Ectodermal cell (in vitro differentiated cells): ENCODE measurements at regions not wholly inside any gene's neighbourhood (a gene's known extent, or its start where the extent isn't known, plus 50 kb on each side); places are given as distances from the start of the nearest gene placed in this dataset.

Source experiments
- H3K27ac ChIP-seq: 2 replicates; pipeline ENCODE4 v1.7.0; 2013; ENCODE audit warnings: mild to moderate bottlenecking, low read depth, low read length; ENCODE audit not compliant: insufficient read depth, poor library complexity, severe bottlenecking
- H3K27me3 ChIP-seq: 2 replicates; pipeline ENCODE4 v1.7.0; 2013; ENCODE audit warnings: mild to moderate bottlenecking, low read length; ENCODE audit not compliant: insufficient read depth, control insufficient read depth, poor library complexity, severe bottlenecking
- H3K36me3 ChIP-seq: one replicate; pipeline ENCODE4 v1.7.0; 2013; ENCODE audit warnings: low read length; ENCODE audit not compliant: control insufficient read depth, insufficient read depth
- H3K4me1 ChIP-seq: one replicate; pipeline ENCODE4 v1.7.0; 2013; ENCODE audit warnings: low read length; ENCODE audit not compliant: control insufficient read depth, insufficient read depth
- H3K4me3 ChIP-seq: 2 replicates; pipeline ENCODE4 v1.7.0; 2013; ENCODE audit warnings: low read depth, low read length, control low read depth; ENCODE audit not compliant: insufficient read depth
- H3K9me3 ChIP-seq: 2 replicates; pipeline ENCODE4 v1.7.0; 2013; ENCODE audit warnings: mild to moderate bottlenecking, low read length, moderate library complexity; ENCODE audit not compliant: control insufficient read depth
- WGBS, 2 experiments: methylation state at CpG; one replicate each; pipeline ENCODE4 v1.1.7; 2013; ENCODE audit warnings: missing lambda C conversion rate in 2 of 2; 5-methylcytosine and 5-hydroxymethylcytosine counted together

DNA sequence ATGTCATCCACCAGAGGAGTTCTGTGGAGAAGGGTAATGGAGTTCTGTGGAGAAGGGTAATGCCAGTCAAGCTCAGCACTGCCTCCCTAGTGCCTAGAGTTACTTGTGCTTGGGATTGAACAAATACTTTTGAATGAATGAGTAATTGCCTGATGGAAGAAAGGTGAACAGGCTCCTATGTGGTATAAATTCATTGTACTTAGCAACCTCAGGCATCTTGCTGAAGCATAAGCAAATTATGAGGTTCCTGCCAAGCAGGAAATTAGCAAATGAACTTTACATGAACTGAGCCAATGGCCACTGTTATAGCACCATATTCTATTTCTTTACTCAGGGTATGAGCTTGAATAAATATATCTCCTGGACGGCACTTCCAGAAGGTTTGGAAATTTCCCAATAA, 1047.2 kb downstream of the SLC6A15 start:
- Histone ChIP-seq H3K4me3 (no peak overlapping the region), H3K27me3 (no peaks in the 10 kb centered on the region), H3K9me3 (peaks cover 2% of the 10 kb centered on the region), H3K27ac (no peak overlapping the region), H3K4me1 (no peaks in the 10 kb centered on the region), H3K36me3 (no peaks in the 10 kb centered on the region)
- 81 to 83% methylated on average over 1 of the region's 1 CpG for WGBS, 2 experiments

DNA sequence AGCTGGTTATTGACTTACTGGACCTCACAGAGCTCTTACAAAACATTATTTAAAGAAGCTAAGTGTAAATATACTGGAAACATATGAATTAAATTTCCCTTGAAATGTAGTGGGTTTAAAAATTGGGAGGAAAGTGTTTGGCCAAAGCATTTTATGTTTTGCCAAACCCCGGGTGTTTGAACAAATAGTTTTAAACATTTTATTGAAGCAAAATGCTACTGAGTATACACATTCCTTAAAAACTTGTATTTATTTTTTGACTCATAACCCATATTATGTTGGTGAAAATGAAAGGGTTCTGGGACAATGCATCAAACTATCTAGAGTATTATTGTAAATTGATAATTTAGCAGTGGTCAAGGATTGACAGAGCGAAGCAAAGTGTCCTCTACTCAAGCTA, 1048.5 kb downstream of the SLC6A15 start:
- H3K27me3 ChIP-seq, result no peaks in the 10 kb centered on the region
- no peak overlapping the region for H3K4me3 ChIP-seq
- H3K9me3 ChIP-seq, result no peaks in the 10 kb centered on the region
- H3K36me3 ChIP-seq, result no peaks in the 10 kb centered on the region
- H3K27ac ChIP-seq, result no peak overlapping the region
- H3K4me1 ChIP-seq, result no peaks in the 10 kb centered on the region
- WGBS, 2 experiments, result 80% methylated on average over 1 of the region's 2 CpGs; no CpG with 5 or more reads in 1 of the 2 experiments

DNA sequence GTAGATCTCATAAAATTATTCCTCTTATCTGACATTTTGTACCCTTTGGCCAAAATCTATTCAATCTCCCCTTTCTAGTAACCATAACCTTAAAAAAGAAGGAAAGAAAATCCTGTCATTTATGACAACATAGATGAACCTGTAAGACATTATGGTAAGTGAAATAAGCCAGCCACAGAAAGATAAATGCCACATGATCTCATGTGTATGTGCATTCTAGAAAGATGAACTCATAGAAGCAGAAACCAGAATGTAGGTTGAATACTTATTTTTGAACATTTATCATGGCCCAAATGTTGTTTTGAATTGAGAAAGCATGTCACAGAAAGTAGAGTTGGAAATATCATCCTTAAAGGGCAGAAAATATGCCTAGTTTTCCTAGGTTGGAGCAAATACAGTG, 1053.6 kb downstream of the SLC6A15 start:
- H3K9me3 ChIP-seq, result no peaks in the 10 kb centered on the region
- no peak overlapping the region for H3K4me3 ChIP-seq
- H3K36me3 ChIP-seq, result no peaks in the 10 kb centered on the region
- no peak overlapping the region for H3K27ac ChIP-seq
- H3K27me3 ChIP-seq, result no peaks in the 10 kb centered on the region
- H3K4me1 ChIP-seq, result no peaks in the 10 kb centered on the region

DNA sequence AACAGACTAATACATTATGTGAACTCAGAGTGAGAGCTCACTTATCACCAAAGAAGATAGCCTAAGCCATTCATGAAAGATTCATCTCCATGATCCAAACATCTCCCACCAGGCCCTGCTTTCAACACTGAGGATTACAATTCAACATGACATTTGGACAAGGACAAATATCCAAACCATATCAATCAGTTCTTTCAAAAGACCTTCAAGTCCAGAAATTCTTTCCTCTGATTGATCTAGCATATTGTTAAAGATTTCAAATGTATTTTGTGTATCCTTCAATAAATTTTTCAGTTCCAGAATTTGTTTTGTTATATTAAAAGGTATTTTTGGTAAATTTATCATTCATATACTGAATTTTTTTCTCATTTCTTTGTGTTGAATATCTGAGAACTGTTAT, 1055.8 kb downstream of the SLC6A15 start:
- Histone ChIP-seq H3K9me3 (no peaks in the 10 kb centered on the region), H3K27ac (no peak overlapping the region), H3K4me3 (no peak overlapping the region), H3K4me1 (no peaks in the 10 kb centered on the region), H3K27me3 (no peaks in the 10 kb centered on the region), H3K36me3 (no peaks in the 10 kb centered on the region)

DNA sequence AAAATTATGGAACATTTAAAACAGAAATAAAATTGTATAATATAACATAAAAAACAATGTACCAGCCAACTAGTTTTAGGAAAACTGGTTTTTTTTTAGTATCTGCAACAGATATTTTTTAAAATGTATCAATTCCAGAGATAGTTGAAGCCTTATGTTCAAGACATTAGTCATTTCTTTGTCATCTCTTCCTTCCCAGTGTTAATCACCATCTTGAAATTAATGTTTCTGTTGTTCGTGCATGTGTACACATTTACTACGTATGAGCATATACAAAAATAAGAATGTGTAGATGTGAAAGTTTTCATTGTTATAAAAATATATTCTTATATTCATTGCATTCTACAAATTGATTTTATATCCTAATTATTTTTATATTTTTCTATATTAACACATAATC, 1062.1 kb downstream of the SLC6A15 start:
- Histone ChIP-seq H3K4me3 (no peak overlapping the region), H3K4me1 (no peaks in the 10 kb centered on the region), H3K27ac (no peak overlapping the region), H3K9me3 (no peaks in the 10 kb centered on the region), H3K36me3 (no peaks in the 10 kb centered on the region), H3K27me3 (no peaks in the 10 kb centered on the region)
- no CpG with 5 or more reads among the region's 2 CpGs for WGBS, 2 experiments

DNA sequence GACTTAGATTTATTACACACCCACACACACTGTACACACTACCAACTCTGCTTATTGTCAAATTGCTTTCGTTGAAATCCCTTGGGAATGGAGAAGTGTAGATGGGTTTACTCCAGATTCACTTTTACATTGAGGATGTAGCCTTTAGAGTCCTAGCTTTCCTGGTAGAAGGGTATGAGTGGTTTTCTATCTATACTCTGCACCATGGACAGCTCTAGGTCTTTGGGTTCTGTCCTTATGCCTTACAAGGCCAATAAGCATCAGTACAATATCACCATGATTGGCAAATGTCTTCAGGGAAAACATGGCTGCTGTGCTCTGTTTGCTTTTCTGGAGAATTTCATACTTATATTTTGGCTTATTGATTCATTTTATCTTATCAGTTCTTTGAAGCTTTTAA, 1063.9 kb downstream of the SLC6A15 start:
- H3K4me3 ChIP-seq, result no peak overlapping the region
- H3K9me3 ChIP-seq, result no peaks in the 10 kb centered on the region
- 86% methylated on average over 1 of the region's 1 CpG; no CpG with 5 or more reads in 1 of the 2 experiments for WGBS, 2 experiments
- no peaks in the 10 kb centered on the region for H3K4me1 ChIP-seq
- H3K27me3 ChIP-seq, result no peaks in the 10 kb centered on the region
- no peaks in the 10 kb centered on the region for H3K36me3 ChIP-seq
- H3K27ac ChIP-seq, result no peak overlapping the region

DNA sequence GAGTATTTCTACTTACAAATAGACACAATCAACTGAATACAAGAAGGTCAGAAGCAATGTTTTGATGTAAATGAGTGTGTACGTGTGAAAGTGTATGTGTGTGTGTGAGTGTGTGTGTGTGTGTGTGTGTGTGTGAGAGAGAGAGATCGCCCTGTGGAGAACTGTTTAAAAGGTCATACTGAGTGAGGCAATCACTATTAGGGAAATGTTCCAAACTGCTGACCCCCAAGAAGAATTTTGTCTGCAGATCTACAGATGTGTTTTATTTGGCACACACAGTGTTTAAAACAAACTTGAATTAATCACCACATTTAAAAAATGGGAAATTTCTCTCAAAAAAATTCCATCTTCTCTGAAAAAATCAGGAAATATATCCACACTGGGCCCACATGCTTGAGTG, 1069.1 kb downstream of the SLC6A15 start:
- no peaks in the 10 kb centered on the region for H3K9me3 ChIP-seq
- H3K27me3 ChIP-seq, result no peaks in the 10 kb centered on the region
- no peak overlapping the region for H3K4me3 ChIP-seq
- no peaks in the 10 kb centered on the region for H3K36me3 ChIP-seq
- no peaks in the 10 kb centered on the region for H3K4me1 ChIP-seq
- no peak overlapping the region for H3K27ac ChIP-seq
- 83 to 87% methylated on average over 2 of the region's 2 CpGs for WGBS, 2 experiments

DNA sequence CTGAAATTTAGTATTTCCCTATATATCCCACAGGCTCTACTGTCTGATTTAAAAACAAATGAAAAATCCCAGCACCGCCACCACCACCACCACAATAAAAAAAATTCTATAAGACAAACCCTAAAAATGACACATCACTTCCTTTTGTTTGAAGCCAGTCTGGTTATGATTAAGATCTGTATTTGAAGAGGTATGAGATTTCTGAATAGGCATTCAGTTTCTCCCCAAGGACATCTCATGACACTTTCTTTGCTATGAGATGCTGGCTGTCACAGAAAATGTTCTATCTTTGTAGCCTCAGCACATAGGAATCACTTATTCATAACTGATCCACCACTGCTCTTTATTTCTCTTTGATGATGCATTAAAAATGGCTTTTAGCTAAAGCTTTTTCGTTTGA, 1071.0 kb downstream of the SLC6A15 start:
- Histone ChIP-seq H3K27ac (no peak overlapping the region), H3K9me3 (no peaks in the 10 kb centered on the region), H3K27me3 (no peaks in the 10 kb centered on the region), H3K36me3 (no peaks in the 10 kb centered on the region), H3K4me3 (no peak overlapping the region), H3K4me1 (no peaks in the 10 kb centered on the region)
- 83 to 93% methylated on average over 2 of the region's 2 CpGs for WGBS, 2 experiments

DNA sequence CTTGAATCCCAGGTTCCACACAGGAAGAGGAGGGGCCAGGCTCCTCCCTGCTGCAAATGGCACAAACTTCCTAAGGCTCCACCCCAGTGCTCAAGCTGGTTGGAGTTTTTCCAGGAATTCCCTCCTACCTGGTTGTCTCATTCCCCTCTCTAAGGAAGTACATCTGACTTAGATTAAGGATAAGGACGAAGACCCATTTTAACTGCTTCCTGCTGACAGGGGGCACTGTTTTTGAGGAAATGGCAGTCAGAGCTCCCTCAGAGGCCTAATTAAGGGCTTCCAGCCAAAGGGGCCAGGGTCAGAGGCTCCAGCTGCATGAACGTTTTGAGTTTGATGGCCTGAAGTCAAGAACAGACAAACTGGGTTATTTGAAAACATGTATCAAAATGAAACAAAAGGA, 1084.7 kb downstream of the SLC6A15 start:
- 47 to 59% methylated on average over 2 of the region's 2 CpGs for WGBS, 2 experiments
- Histone ChIP-seq H3K9me3 (no peaks in the 10 kb centered on the region), H3K36me3 (no peaks in the 10 kb centered on the region), H3K4me1 (no peaks in the 10 kb centered on the region), H3K27me3 (no peaks in the 10 kb centered on the region), H3K27ac (no peak overlapping the region), H3K4me3 (no peak overlapping the region)

DNA sequence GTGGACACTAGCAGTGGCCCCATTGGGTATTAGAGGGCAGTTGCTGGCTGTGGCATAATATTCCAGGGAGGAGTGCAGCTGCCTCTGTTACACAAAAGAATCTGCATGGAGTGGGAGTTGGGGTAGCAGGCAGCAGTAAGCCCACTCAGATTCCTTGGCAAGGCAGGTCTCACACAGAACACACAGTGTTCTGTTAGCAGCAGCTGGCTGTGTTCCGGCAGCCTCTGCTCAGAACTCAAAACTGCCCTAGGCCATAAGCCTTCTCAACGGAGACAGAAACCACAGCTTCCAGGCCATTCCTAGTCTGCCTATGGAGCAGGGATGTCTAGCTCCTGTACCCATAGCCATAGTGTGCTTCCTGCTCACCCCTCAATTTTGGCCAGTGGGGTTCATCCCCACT, 1085.4 kb downstream of the SLC6A15 start:
- Histone ChIP-seq H3K4me1 (no peaks in the 10 kb centered on the region), H3K4me3 (no peak overlapping the region), H3K27me3 (no peaks in the 10 kb centered on the region), H3K36me3 (no peaks in the 10 kb centered on the region), H3K9me3 (no peaks in the 10 kb centered on the region), H3K27ac (no peak overlapping the region)
- WGBS, 2 experiments, result 67 to 70% methylated on average over 2 of the region's 2 CpGs

DNA sequence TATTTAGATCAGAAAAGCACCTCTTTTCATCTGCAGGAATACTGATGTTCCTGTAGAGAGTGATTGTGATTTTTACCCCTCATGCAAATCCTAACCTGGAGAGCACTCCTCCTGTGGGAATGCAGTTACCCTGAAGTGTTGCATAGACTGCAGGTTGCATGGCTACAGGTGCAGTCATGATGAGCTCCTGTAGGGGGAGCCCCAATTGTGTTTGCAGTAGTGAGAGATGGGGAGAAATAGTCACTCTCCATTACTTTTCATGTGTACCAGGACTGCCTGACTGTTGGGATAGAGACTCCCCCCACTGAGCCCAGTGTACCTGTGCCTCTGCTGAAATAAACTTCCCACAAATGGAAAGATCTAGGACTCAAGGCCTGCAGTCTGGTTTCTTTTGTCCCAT, 1086.5 kb downstream of the SLC6A15 start:
- H3K4me1 ChIP-seq, result no peaks in the 10 kb centered on the region
- H3K4me3 ChIP-seq, result no peak overlapping the region
- H3K27me3 ChIP-seq, result no peaks in the 10 kb centered on the region
- no peak overlapping the region for H3K27ac ChIP-seq
- H3K36me3 ChIP-seq, result no peaks in the 10 kb centered on the region
- H3K9me3 ChIP-seq, result no peaks in the 10 kb centered on the region
